Panc1 (cell line): ENCODE measurements at regions not wholly inside any gene's neighbourhood (a gene's known extent, or its start where the extent isn't known, plus 50 kb on each side); places are given as distances from the start of the nearest gene placed in this dataset.
"Not testable (repeated sequence)": the region's sequence is repeated elsewhere in the genome, so short reads cannot be mapped to it uniquely, and the experiment has no call there.

ENCODE experiments used
- ATAC-seq: fragments of 200-7000 bp; cut with Tn5 transposase; 2 replicates; pipeline ENCODE4 v1.9.1; 2020; ENCODE audit warnings: mild to moderate bottlenecking, moderate library complexity
- BruUV-seq: library from RNA; stranded (reverse); fragments of 400-500 nt; replicated peaks from 2 replicates; lab custom pipeline; 2021; lab: Mats Ljungman, UMichigan
- CTCF ChIA-PET: fragments of 300-600 bp; sonication (Branson Sonifier 250); formaldehyde crosslinking; loops from one replicate; lab custom pipeline; 2022; ENCODE audit warnings: antibody characterized with exemption; lab: Charles Lee
- POLR2A ChIA-PET: fragments of 300-600 bp; sonication (Branson Sonifier 250); formaldehyde crosslinking; loops from one replicate; lab custom pipeline; 2022; ENCODE audit warnings: antibody characterized with exemption; lab: Charles Lee
- DNase-seq: peaks from one replicate; pipeline ENCODE4 v3.0.0-alpha.2; 2010; ENCODE audit warnings: low read depth, low spot score
- H3K27ac ChIP-seq: 2 replicates; pipeline ENCODE4 v1.5.1; 2011; ENCODE audit warnings: mild to moderate bottlenecking, low read length, inconsistent platforms
- H3K27me3 ChIP-seq: fragments of 200-500 bp; sonication (Bioruptor generic); 2 replicates; pipeline ENCODE4 v1.6.0; 2014; ENCODE audit warnings: low read length, inconsistent platforms; ENCODE audit not compliant: control insufficient read depth, insufficient read depth
- H3K36me3 ChIP-seq: fragments of 200-500 bp; sonication (Bioruptor generic); 2 replicates; pipeline ENCODE4 v1.5.1; 2014; ENCODE audit warnings: inconsistent platforms, mild to moderate bottlenecking, low read length, moderate library complexity; ENCODE audit not compliant: control insufficient read depth, insufficient read depth
- H3K4me1 ChIP-seq: 2 replicates; pipeline ENCODE4 v1.5.1; 2011; ENCODE audit warnings: inconsistent platforms, mild to moderate bottlenecking, low read length, moderate library complexity; ENCODE audit not compliant: control insufficient read depth, insufficient read depth
- H3K4me3 ChIP-seq, 2 experiments: 2 replicates each; pipeline ENCODE4 v1.5.1; 2011 to 2012; ENCODE audit warnings: low read depth in 2 of 2, low read length in 2 of 2, mild to moderate bottlenecking in 2 of 2, inconsistent platforms in 1 of 2, moderate library complexity in 1 of 2
- H3K9me3 ChIP-seq: fragments of 200-500 bp; sonication (Bioruptor generic); 2 replicates; pipeline ENCODE4 v1.5.1; 2014; ENCODE audit warnings: low read depth, mild to moderate bottlenecking, inconsistent platforms, low read length, moderate library complexity; ENCODE audit not compliant: control insufficient read depth, insufficient read depth
- CTCF ChIP-seq: fragments of 450-650 bp; IDR thresholded peaks from 2 replicates; pipeline ENCODE4 v1.5.1; 2017; ENCODE audit warnings: mild to moderate bottlenecking
- POLR2AphosphoS5 ChIP-seq: IDR thresholded peaks from 2 replicates; pipeline ENCODE4 v1.6.1; 2012; ENCODE audit warnings: mild to moderate bottlenecking, low read depth, low read length, moderate library complexity
- REST ChIP-seq, 2 experiments: IDR thresholded peaks; 2 replicates each; pipeline ENCODE4 v1.6.1; 2011 to 2012; ENCODE audit warnings: low read depth in 2 of 2, control low read depth in 1 of 2, low read length in 1 of 2, mild to moderate bottlenecking in 1 of 2, moderate library complexity in 1 of 2; ENCODE audit not compliant: insufficient read depth in 1 of 2
- SIN3A ChIP-seq: IDR thresholded peaks from 2 replicates; pipeline ENCODE4 v1.6.1; 2012; ENCODE audit warnings: low read depth, mild to moderate bottlenecking, low read length, moderate library complexity, borderline replicate concordance; ENCODE audit not compliant: insufficient read depth
- TCF7L2 ChIP-seq: IDR thresholded peaks from 2 replicates; pipeline ENCODE4 v1.6.1; 2011; ENCODE audit warnings: mild to moderate bottlenecking, low read depth, low read length, inconsistent platforms
- in situ Hi-C: cut with HindIII; loops from 2 replicates; pipeline ENCODE4 v1.10.0; 2016; ENCODE audit warnings: low sequenced_read_pairs, low pct_unique_long_range_greater_than_20kb
- intact Hi-C: fragments of 100-400 bp; cut with micrococcal nuclease; formaldehyde crosslinking; loops from one replicate; pipeline ENCODE4 v1.10.0; 2022; ENCODE audit not compliant: unreplicated experiment

- Histone ChIP-seq H3K36me3 (no peaks in the 10 kb centered on the region), H3K4me1 (no peaks in the 10 kb centered on the region), H3K27me3 (no peaks in the 10 kb centered on the region), H3K27ac (no peak overlapping the region), H3K9me3 (0 out of 2 replicates have a peak, but pooled peaks cover 2% of the 10 kb centered on the region), H3K4me3 (no peak overlapping the region)
- BruUV-seq = no TSS peak
- ChIA-PET CTCF (no interaction called here), POLR2A (no interaction called here)
- no peak for ATAC-seq
- TF ChIP-seq SIN3A (no peak), POLR2AphosphoS5 (no peak), REST (IDR thresholded peaks at IDR 0.05; ENCODE audit: insufficient read depth in 1 of 2, low read depth in 2 of 2, low read length in 1 of 2) (no peak), TCF7L2 (no peak), CTCF (no peak)
- in situ Hi-C loops = no loop called here
- intact Hi-C loops = no loop called here
- DNase-seq = no peak
These were observed 257.1 kb downstream of the SYT10 start for GRCh38 chr12:33182485-33182884.

DNA sequence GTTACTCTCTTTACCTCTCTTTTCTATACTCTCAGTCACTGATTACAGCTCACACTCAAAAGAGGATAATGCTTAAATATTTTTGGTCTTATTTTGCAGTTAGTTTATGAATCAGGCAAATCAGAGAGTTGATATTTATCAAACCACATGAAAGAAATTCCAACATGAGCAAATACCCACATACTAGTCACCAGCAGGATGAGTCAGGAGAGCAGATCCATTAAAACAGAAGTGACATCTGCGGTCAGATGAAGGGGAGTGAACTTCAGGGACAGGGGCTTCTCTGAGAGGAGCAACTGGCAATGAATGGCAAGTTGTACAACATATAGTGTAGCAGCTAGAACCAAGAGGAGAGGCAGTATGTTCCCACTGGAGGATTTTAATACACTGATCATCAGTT lies 258.7 kb downstream of the SYT10 start:
- TF ChIP-seq CTCF = no peak
- TF ChIP-seq SIN3A = no peak
- TF ChIP-seq REST (IDR thresholded peaks at IDR 0.05; ENCODE audit: insufficient read depth in 1 of 2, low read depth in 2 of 2, low read length in 1 of 2) = no peak
- no peak for TF ChIP-seq POLR2AphosphoS5
- TF ChIP-seq TCF7L2 = no peak
- ChIA-PET CTCF (no interaction called here), POLR2A (no interaction called here)
- intact Hi-C loops = no loop called here
- H3K4me1 ChIP-seq = no peaks in the 10 kb centered on the region
- no peaks in the 10 kb centered on the region for H3K36me3 ChIP-seq
- DNase-seq = no peak
- H3K27me3 ChIP-seq = no peaks in the 10 kb centered on the region
- H3K27ac ChIP-seq = no peak overlapping the region
- in situ Hi-C loops = no loop called here
- H3K9me3 ChIP-seq = no peaks in the 10 kb centered on the region
- BruUV-seq = no TSS peak
- no peak for ATAC-seq
- H3K4me3 ChIP-seq = no peak overlapping the region

DNA sequence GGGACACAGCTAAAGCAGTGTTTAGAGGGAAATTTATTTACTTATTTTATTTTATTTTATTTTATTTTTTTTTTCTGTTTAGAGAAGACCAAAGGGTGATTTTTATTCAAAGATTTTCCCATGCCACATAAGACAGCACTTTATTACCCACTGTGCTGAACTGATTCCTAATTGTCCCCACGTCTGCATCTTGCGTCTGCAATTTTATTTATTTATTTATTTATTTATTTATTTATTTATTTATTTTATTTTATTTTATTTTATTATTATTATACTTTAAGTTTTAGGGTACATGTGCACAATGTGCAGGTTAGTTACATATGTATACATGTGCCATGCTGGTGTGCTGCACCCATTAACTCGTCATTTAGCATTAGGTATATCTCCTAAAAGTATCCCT lies 269.7 kb upstream of the PKP2 start:
- H3K36me3 ChIP-seq, ATAC-seq, H3K4me1 ChIP-seq, intact Hi-C loops, in situ Hi-C loops, H3K4me3 ChIP-seq, H3K9me3 ChIP-seq, H3K27me3 ChIP-seq, CTCF ChIA-PET, H3K27ac ChIP-seq, DNase-seq, BruUV-seq, POLR2A ChIA-PET: not testable (repeated sequence)
